ENCODE measurements at regions not wholly inside any gene's neighbourhood (a gene's known extent, or its start where the extent isn't known, plus 50 kb on each side); places are given as distances from the start of the nearest gene placed in this dataset.

GRCh38 chr1:67514300-67514699 is 84.1 kb upstream of the SERBP1 start:
- no peaks in the 10 kb centered on the region for H3K9me3 ChIP-seq
- intact Hi-C loops (cut with DNase I), result no loop called here
- ATAC-seq (no peak), DNase-seq (no peak)
- no peaks in the 10 kb centered on the region for H3K4me1 ChIP-seq
- H3K27me3 ChIP-seq (ENCODE audit: low read depth), result no peaks in the 10 kb centered on the region
- no peak overlapping the region for H3K4me3 ChIP-seq
- H3K27ac ChIP-seq, result no peak overlapping the region
- TF ChIP-seq, protein P1, sequence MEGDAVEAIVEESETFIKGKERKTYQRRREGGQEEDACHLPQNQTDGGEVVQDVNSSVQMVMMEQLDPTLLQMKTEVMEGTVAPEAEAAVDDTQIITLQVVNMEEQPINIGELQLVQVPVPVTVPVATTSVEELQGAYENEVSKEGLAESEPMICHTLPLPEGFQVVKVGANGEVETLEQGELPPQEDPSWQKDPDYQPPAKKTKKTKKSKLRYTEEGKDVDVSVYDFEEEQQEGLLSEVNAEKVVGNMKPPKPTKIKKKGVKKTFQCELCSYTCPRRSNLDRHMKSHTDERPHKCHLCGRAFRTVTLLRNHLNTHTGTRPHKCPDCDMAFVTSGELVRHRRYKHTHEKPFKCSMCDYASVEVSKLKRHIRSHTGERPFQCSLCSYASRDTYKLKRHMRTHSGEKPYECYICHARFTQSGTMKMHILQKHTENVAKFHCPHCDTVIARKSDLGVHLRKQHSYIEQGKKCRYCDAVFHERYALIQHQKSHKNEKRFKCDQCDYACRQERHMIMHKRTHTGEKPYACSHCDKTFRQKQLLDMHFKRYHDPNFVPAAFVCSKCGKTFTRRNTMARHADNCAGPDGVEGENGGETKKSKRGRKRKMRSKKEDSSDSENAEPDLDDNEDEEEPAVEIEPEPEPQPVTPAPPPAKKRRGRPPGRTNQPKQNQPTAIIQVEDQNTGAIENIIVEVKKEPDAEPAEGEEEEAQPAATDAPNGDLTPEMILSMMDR (IDR thresholded peaks at IDR 0.05), result no peak
- H3K36me3 ChIP-seq, result no peaks in the 10 kb centered on the region

GRCh38 chr1:67514786-67515185 is 84.6 kb upstream of the SERBP1 start:
- Histone ChIP-seq H3K4me3 (no peak overlapping the region), H3K4me1 (no peaks in the 10 kb centered on the region), H3K27ac (no peak overlapping the region), H3K36me3 (no peaks in the 10 kb centered on the region), H3K27me3 (ENCODE audit: low read depth) (no peaks in the 10 kb centered on the region), H3K9me3 (no peaks in the 10 kb centered on the region)
- ATAC-seq (no peak), DNase-seq (no peak)
- intact Hi-C loops (cut with DNase I), result no loop called here
- TF ChIP-seq, protein P1 (IDR thresholded peaks at IDR 0.05), result no peak

DNA sequence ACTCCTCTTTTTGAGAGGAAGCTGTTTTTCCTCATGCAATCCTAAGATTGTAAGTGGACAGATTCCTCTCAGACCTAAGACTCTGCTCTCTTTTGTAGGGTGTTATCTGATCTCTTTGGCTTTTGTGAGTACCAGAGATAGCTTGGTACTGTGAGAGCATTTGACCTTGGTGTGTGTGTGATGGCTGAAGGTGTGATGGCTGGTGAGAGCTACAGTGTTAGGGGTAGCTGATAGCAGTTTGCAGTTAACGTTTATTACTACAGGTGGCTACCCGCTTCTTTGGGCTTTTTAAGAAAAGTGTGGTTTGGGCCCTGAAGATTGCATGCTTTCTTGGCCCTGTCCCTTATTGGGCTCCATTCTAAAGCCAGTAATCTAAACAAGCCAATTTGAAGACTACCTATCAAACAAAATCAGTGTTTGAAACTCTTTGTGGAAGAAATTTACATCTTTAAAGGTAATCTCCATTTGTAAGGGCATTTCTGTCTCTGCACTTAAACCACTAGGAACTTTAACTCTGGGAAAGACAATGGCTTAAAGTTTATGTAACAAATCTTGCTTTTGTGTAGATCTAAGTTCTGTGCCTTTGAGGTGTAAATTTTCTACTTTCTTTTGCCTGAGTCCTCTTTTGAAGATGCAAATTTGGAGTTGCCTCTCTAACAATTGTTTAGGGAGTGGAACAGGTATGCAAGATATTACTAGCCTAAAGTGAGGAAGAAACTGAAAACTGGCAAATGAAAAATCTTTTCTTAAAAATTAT is 85.3 kb upstream of the SERBP1 start:
- intact Hi-C loops (cut with DNase I), result no loop called here
- TF ChIP-seq, protein P1 (IDR thresholded peaks at IDR 0.05), result no peak
- Histone ChIP-seq H3K27me3 (ENCODE audit: low read depth) (no peaks in the 10 kb centered on the region), H3K4me3 (no peak overlapping the region), H3K36me3 (no peaks in the 10 kb centered on the region), H3K9me3 (no peaks in the 10 kb centered on the region), H3K4me1 (no peaks in the 10 kb centered on the region), H3K27ac (no peak overlapping the region)
- DNase-seq, result no peak
- ATAC-seq, result no peak

GRCh38 chr1:67517046-67517445 is 86.8 kb upstream of the SERBP1 start:
- intact Hi-C loops (cut with DNase I), result no loop called here
- Histone ChIP-seq H3K27ac (no peak overlapping the region), H3K27me3 (ENCODE audit: low read depth) (no peaks in the 10 kb centered on the region), H3K9me3 (no peaks in the 10 kb centered on the region), H3K4me3 (no peak overlapping the region), H3K4me1 (no peaks in the 10 kb centered on the region), H3K36me3 (no peaks in the 10 kb centered on the region)
- ATAC-seq (no peak), DNase-seq (no peak)
- TF ChIP-seq, protein P1 (IDR thresholded peaks at IDR 0.05), result no peak

- TF ChIP-seq, protein P1 (IDR thresholded peaks at IDR 0.05), result no peak
- no peaks in the 10 kb centered on the region for H3K4me1 ChIP-seq
- no peak overlapping the region for H3K27ac ChIP-seq
- H3K9me3 ChIP-seq, result no peaks in the 10 kb centered on the region
- no peaks in the 10 kb centered on the region for H3K27me3 ChIP-seq (ENCODE audit: low read depth)
- DNase-seq (no peak), ATAC-seq (no peak)
- H3K4me3 ChIP-seq, result no peak overlapping the region
- intact Hi-C loops (cut with DNase I), result no loop called here
- H3K36me3 ChIP-seq, result no peaks in the 10 kb centered on the region
Observed at GRCh38 chr1:67522001-67522441, 91.8 kb upstream of the SERBP1 start.

Data from lower lobe of right lung (tissue), 2 donors.